IMR-90 (cell line): ENCODE measurements at regions not wholly inside any gene's neighbourhood (a gene's known extent, or its start where the extent isn't known, plus 50 kb on each side); places are given as distances from the start of the nearest gene placed in this dataset.

ENCODE experiments used
- ATAC-seq: fragments of 200-7000 bp; cut with Tn5 transposase; 2 replicates; pipeline ENCODE4 v1.9.1; 2020; ENCODE audit warnings: low read depth, mild to moderate bottlenecking, moderate library complexity
- BruUV-seq: library from RNA; stranded (reverse); fragments of 400-500 nt; replicated peaks from 2 replicates; lab custom pipeline; 2021; lab: Mats Ljungman, UMichigan
- CTCF ChIA-PET: fragments of 300-600 bp; formaldehyde crosslinking; extraction: SDS; loops from one replicate; lab custom pipeline; 2021; ENCODE audit warnings: antibody characterized with exemption; lab: Yijun Ruan, JAX
- POLR2A ChIA-PET: fragments of 300-600 bp; sonication (Branson Sonifier 250); formaldehyde crosslinking; loops from one replicate; lab custom pipeline; 2022; ENCODE audit warnings: antibody characterized with exemption; ENCODE audit not compliant: unreplicated experiment; lab: Charles Lee
- DNase-seq: peaks from one replicate; pipeline ENCODE4 v3.0.0; 2013
- H2AFZ ChIP-seq: replicated peaks from 2 replicates; pipeline ENCODE3; 2013; ENCODE audit warnings: low read length, mild to moderate bottlenecking; ENCODE audit not compliant: poor library complexity
- H2AK5ac ChIP-seq: 2 replicates; pipeline ENCODE4 v1.6.1; 2013; ENCODE audit warnings: low read depth, low read length, inconsistent platforms
- H2AK9ac ChIP-seq: replicated peaks from 2 replicates; pipeline ENCODE3; 2013; ENCODE audit warnings: mild to moderate bottlenecking, low read depth, low read length, moderate library complexity; ENCODE audit not compliant: poor library complexity
- H2BK120ac ChIP-seq: 2 replicates; pipeline ENCODE4 v1.6.1; 2013; ENCODE audit warnings: low read depth, low read length, inconsistent platforms
- H2BK15ac ChIP-seq: 3 replicates; pipeline ENCODE4 v1.6.1; 2013; ENCODE audit warnings: low read depth, low read length, inconsistent platforms
- H2BK20ac ChIP-seq: 2 replicates; pipeline ENCODE4 v1.6.1; 2013; ENCODE audit warnings: low read depth, mild to moderate bottlenecking, inconsistent platforms, low read length, moderate library complexity
- H2BK5ac ChIP-seq: 2 replicates; pipeline ENCODE4 v1.6.1; 2013; ENCODE audit warnings: mild to moderate bottlenecking, low read depth, low read length, inconsistent platforms; ENCODE audit not compliant: poor library complexity, severe bottlenecking
- H3K14ac ChIP-seq: replicated peaks from 2 replicates; pipeline ENCODE4 v1.6.1; 2013; ENCODE audit warnings: low read depth, low read length, inconsistent platforms
- H3K18ac ChIP-seq: 2 replicates; pipeline ENCODE4 v1.6.1; 2013; ENCODE audit warnings: low read depth, low read length, control low read depth
- H3K23ac ChIP-seq: 2 replicates; pipeline ENCODE4 v1.6.1; 2013; ENCODE audit warnings: low read depth, low read length, inconsistent platforms
- H3K27ac ChIP-seq: 2 replicates; pipeline ENCODE4 v1.5.1; 2013; ENCODE audit warnings: mild to moderate bottlenecking, control low read depth, low read length; ENCODE audit not compliant: insufficient read depth
- H3K27me3 ChIP-seq: 2 replicates; pipeline ENCODE4 v1.6.1; 2013; ENCODE audit warnings: low read length; ENCODE audit not compliant: control insufficient read depth, insufficient read depth
- H3K36me3 ChIP-seq: 2 replicates; pipeline ENCODE4 v1.6.1; 2013; ENCODE audit warnings: low read length, mixed read lengths; ENCODE audit not compliant: control insufficient read depth, insufficient read depth
- H3K4ac ChIP-seq: 2 replicates; pipeline ENCODE4 v1.6.1; 2013; ENCODE audit warnings: low read depth, low read length, inconsistent platforms
- H3K4me1 ChIP-seq: 2 replicates; pipeline ENCODE4 v1.6.1; 2013; ENCODE audit warnings: low read length, mixed read lengths; ENCODE audit not compliant: control insufficient read depth, insufficient read depth
- H3K4me2 ChIP-seq: 2 replicates; pipeline ENCODE4 v1.6.1; 2013; ENCODE audit warnings: low read depth, mild to moderate bottlenecking, control low read depth, low read length, moderate library complexity
- H3K4me3 ChIP-seq: 2 replicates; pipeline ENCODE4 v1.5.1; 2013; ENCODE audit warnings: low read depth, mild to moderate bottlenecking, control low read depth, low read length, moderate library complexity; ENCODE audit not compliant: insufficient read depth
- H3K56ac ChIP-seq: 2 replicates; pipeline ENCODE4 v1.6.1; 2013; ENCODE audit warnings: low read length, inconsistent platforms; ENCODE audit not compliant: insufficient read depth; ENCODE audit errors: extremely low read depth
- H3K79me1 ChIP-seq, 2 experiments: 2 replicates each; pipeline ENCODE4 v1.6.1; 2013; ENCODE audit warnings: low read length in 2 of 2, inconsistent platforms in 1 of 2, low read depth in 1 of 2
- H3K9ac ChIP-seq: 2 replicates; pipeline ENCODE4 v1.6.1; 2013; ENCODE audit warnings: low read depth, low read length, control low read depth
- H3K9me1 ChIP-seq: 2 replicates; pipeline ENCODE4 v1.6.1; 2013; ENCODE audit warnings: low read length, inconsistent platforms; ENCODE audit not compliant: insufficient read depth
- H3K9me3 ChIP-seq: 2 replicates; pipeline ENCODE4 v1.6.1; 2013; ENCODE audit warnings: low read length; ENCODE audit not compliant: control insufficient read depth, insufficient read depth
- H4K20me1 ChIP-seq: 2 replicates; pipeline ENCODE4 v1.6.1; 2013; ENCODE audit warnings: low read length, inconsistent platforms; ENCODE audit not compliant: insufficient read depth
- H4K5ac ChIP-seq: 2 replicates; pipeline ENCODE4 v1.6.1; 2013; ENCODE audit warnings: mild to moderate bottlenecking, low read depth, low read length, control low read depth
- H4K8ac ChIP-seq, 2 experiments: 2 replicates each; pipeline ENCODE4 v1.6.1; 2013; ENCODE audit warnings: low read depth in 2 of 2, low read length in 2 of 2, control low read depth in 1 of 2, inconsistent platforms in 1 of 2
- H4K91ac ChIP-seq: 2 replicates; pipeline ENCODE4 v1.6.1; 2013; ENCODE audit warnings: low read depth, low read length, inconsistent platforms; ENCODE audit not compliant: insufficient read depth
- BHLHE40 ChIP-seq: fragments of 150-350 bp; IDR thresholded peaks from 2 replicates; pipeline ENCODE4 v1.6.1; 2016; ENCODE audit warnings: mild to moderate bottlenecking, low read depth, low read length
- CEBPB ChIP-seq: IDR thresholded peaks from 2 replicates; pipeline ENCODE4 v1.6.1; 2012; ENCODE audit warnings: low read depth, low read length, improper control_type of control experiment
- CHD1 ChIP-seq: IDR thresholded peaks from 2 replicates; pipeline ENCODE4 v1.6.1; 2012; ENCODE audit warnings: low read depth, low read length, improper control_type of control experiment
- CTCF ChIP-seq: conservative IDR thresholded peaks from 2 replicates; pipeline ENCODE4 v1.5.1; 2012; ENCODE audit warnings: mild to moderate bottlenecking, low read depth, low read length, improper control_type of control experiment
- ELK1 ChIP-seq: fragments of 150-350 bp; IDR thresholded peaks from 2 replicates; pipeline ENCODE4 v1.6.1; 2016; ENCODE audit warnings: low read depth, mild to moderate bottlenecking, low read length, moderate library complexity, borderline replicate concordance
- FOS ChIP-seq: fragments of 150-350 bp; IDR thresholded peaks from 2 replicates; pipeline ENCODE4 v1.6.1; 2016; ENCODE audit warnings: low read depth, low read length
- MAFK ChIP-seq: IDR thresholded peaks from 2 replicates; pipeline ENCODE4 v1.6.1; 2012; ENCODE audit warnings: low read depth, low read length, improper control_type of control experiment
- MAZ ChIP-seq: IDR thresholded peaks from 2 replicates; pipeline ENCODE4 v1.6.1; 2012; ENCODE audit warnings: low read depth, mild to moderate bottlenecking, low read length, improper control_type of control experiment, moderate library complexity, borderline replicate concordance
- MXI1 ChIP-seq: IDR thresholded peaks from 2 replicates; pipeline ENCODE4 v1.6.1; 2012; ENCODE audit warnings: low read depth, mild to moderate bottlenecking, low read length, moderate library complexity, borderline replicate concordance
- NFE2L2 ChIP-seq: fragments of 150-350 bp; IDR thresholded peaks from 2 replicates; pipeline ENCODE4 v1.6.1; 2016; ENCODE audit warnings: low read depth, mild to moderate bottlenecking, low read length
- POLR2A ChIP-seq: IDR thresholded peaks from 2 replicates; pipeline ENCODE4 v1.6.1; 2012; ENCODE audit warnings: mild to moderate bottlenecking, low read depth, low read length
- RAD21 ChIP-seq: IDR thresholded peaks from 2 replicates; pipeline ENCODE4 v1.6.1; 2012; ENCODE audit warnings: low read length, improper control_type of control experiment
- RCOR1 ChIP-seq: IDR thresholded peaks from 2 replicates; pipeline ENCODE4 v1.6.1; 2012; ENCODE audit warnings: mild to moderate bottlenecking, low read length, improper control_type of control experiment; ENCODE audit not compliant: insufficient replicate concordance
- RFX5 ChIP-seq: IDR thresholded peaks from 2 replicates; pipeline ENCODE4 v1.8.0; 2012; ENCODE audit warnings: low read depth, mild to moderate bottlenecking, low read length, moderate library complexity
- SMC3 ChIP-seq: fragments of 150-350 bp; IDR thresholded peaks from 2 replicates; pipeline ENCODE4 v1.6.1; 2016; ENCODE audit warnings: low read depth, mild to moderate bottlenecking, antibody characterized with exemption, low read length, moderate library complexity
- WGBS, 2 experiments: methylation state at CpG; one replicate each; pipeline versions ENCODE4 v1.1.5 to v1.1.7; 2013; ENCODE audit warnings: missing lambda C conversion rate in 2 of 2; ENCODE audit not compliant: insufficient read length in 1 of 2; ENCODE audit errors: extremely low coverage in 2 of 2; 5-methylcytosine and 5-hydroxymethylcytosine counted together
- dilution Hi-C: fragments of 300-500 bp; cut with HindIII; formaldehyde crosslinking; loops from one replicate; pipeline ENCODE4 v1.14.3; 2018; ENCODE audit warnings: low sequenced_read_pairs; ENCODE audit not compliant: unreplicated experiment
- in situ Hi-C: fragments of 300-500 bp; cut with MboI; formaldehyde crosslinking; loops from 3 replicates; pipeline ENCODE4 v1.14.3; 2019; ENCODE audit warnings: low sequenced_read_pairs, inconsistent platforms, mixed read lengths
- intact Hi-C: fragments of 100-400 bp; cut with micrococcal nuclease; formaldehyde crosslinking; loops from 2 replicates; pipeline ENCODE4 v1.10.0; 2022
- TF ChIP-seq, protein P1 (sequence below): fragments of 150-350 bp; IDR thresholded peaks from 2 replicates; pipeline ENCODE4 v1.6.1; 2017; ENCODE audit warnings: mild to moderate bottlenecking, antibody characterized with exemption, low read length, low read depth

- no peak overlapping the region for H3K9ac ChIP-seq
- H4K5ac ChIP-seq, result no peak overlapping the region
- no peak overlapping the region for H3K56ac ChIP-seq
- no peak overlapping the region for H2BK120ac ChIP-seq
- H3K27me3 ChIP-seq, result no peaks in the 10 kb centered on the region
- H3K18ac ChIP-seq, result no peak overlapping the region
- no peak overlapping the region for H4K91ac ChIP-seq
- no peak overlapping the region for H2BK5ac ChIP-seq
- H2BK15ac ChIP-seq, result no peak overlapping the region
- TF ChIP-seq CTCF (no peak), FOS (no peak), RFX5 (no peak), CEBPB (no peak), MXI1 (no peak), POLR2A (no peak), RCOR1 (no peak), CHD1 (no peak), MAZ (no peak), SMC3 (no peak), ELK1 (no peak), MAFK (no peak), RAD21 (no peak), NFE2L2 (no peak), BHLHE40 (no peak)
- TF ChIP-seq, protein P1, sequence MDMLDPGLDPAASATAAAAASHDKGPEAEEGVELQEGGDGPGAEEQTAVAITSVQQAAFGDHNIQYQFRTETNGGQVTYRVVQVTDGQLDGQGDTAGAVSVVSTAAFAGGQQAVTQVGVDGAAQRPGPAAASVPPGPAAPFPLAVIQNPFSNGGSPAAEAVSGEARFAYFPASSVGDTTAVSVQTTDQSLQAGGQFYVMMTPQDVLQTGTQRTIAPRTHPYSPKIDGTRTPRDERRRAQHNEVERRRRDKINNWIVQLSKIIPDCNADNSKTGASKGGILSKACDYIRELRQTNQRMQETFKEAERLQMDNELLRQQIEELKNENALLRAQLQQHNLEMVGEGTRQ, result no peak
- DNase-seq (no peak), ATAC-seq (no peak)
- dilution Hi-C loops, result no loop called here
- H3K4me1 ChIP-seq, result peaks cover 2% of the 10 kb centered on the region; the same call in 1 of the 2 replicates
- ChIA-PET POLR2A (no interaction called here), CTCF (no interaction called here)
- H3K36me3 ChIP-seq, result no peaks in the 10 kb centered on the region
- H3K4ac ChIP-seq, result no peak overlapping the region
- no peaks in the 10 kb centered on the region for H3K9me3 ChIP-seq
- H4K20me1 ChIP-seq, result no peaks in the 10 kb centered on the region
- H3K79me1 ChIP-seq, result no peaks in the 10 kb centered on the region
- peaks cover 3% of the 10 kb centered on the region; the same call in 1 of the 2 replicates for H3K9me1 ChIP-seq
- no peak overlapping the region for H3K27ac ChIP-seq
- WGBS, 2 experiments, result no CpG with 5 or more reads among the region's 2 CpGs
- no peak overlapping the region for H3K4me2 ChIP-seq
- no peak overlapping the region for H2BK20ac ChIP-seq
- in situ Hi-C loops, result no loop called here
- H2AK5ac ChIP-seq, result no peak overlapping the region
- H3K14ac ChIP-seq, result no peak overlapping the region
- intact Hi-C loops, result no loop called here
- H2AK9ac ChIP-seq, result no peak overlapping the region
- H2AFZ ChIP-seq, result no peak overlapping the region
- no TSS peak for BruUV-seq
- H3K4me3 ChIP-seq, result no peak overlapping the region
- H3K23ac ChIP-seq, result no peak overlapping the region
- no peak overlapping the region for H4K8ac ChIP-seq
Observed at GRCh38 chr1:58864654-58865053, 80.8 kb upstream of the JUN start.
